ENCODE measurements at regions not wholly inside any gene's neighbourhood (a gene's known extent, or its start where the extent isn't known, plus 50 kb on each side); places are given as distances from the start of the nearest gene placed in this dataset.
A peak's percentile ranks its signal among the peaks of the same experiment; 100 is the strongest.

GRCh38 chr11:29343465-29344333, 673.1 kb downstream of the KCNA4 start:
- TF ChIP-seq EP300 (IDR thresholded peaks at IDR 0.05; ENCODE audit: borderline replicate concordance) (no peak), NFIC (IDR thresholded peaks at IDR 0.05) (0 out of 2 replicates have a peak, but pooled peaks have one; percentile 18), YY1 (IDR thresholded peaks at IDR 0.05; ENCODE audit: low read depth) (no peak), TEAD4 (IDR thresholded peaks at IDR 0.05) (no peak), FOXM1 (IDR thresholded peaks at IDR 0.05; ENCODE audit: borderline replicate concordance, low read depth) (no peak), EGR1 (IDR thresholded peaks at IDR 0.05) (no peak), REST (IDR thresholded peaks at IDR 0.05; ENCODE audit: low read depth) (no peak), TCF12 (IDR thresholded peaks at IDR 0.05; ENCODE audit: low read depth) (no peak), CEBPB (IDR thresholded peaks at IDR 0.05) (no peak), ZBTB7A (IDR thresholded peaks at IDR 0.05; ENCODE audit: low read depth) (no peak), RAD21 (IDR thresholded peaks at IDR 0.05; ENCODE audit: low read depth) (peak; percentile 68)

GRCh38 chr11:29336727-29337575, 679.9 kb downstream of the KCNA4 start:
- TF ChIP-seq CEBPB (IDR thresholded peaks at IDR 0.05) = no peak
- no peak for TF ChIP-seq FOXM1 (IDR thresholded peaks at IDR 0.05; ENCODE audit: borderline replicate concordance, low read depth)
- TF ChIP-seq TEAD4 (IDR thresholded peaks at IDR 0.05) = no peak
- TF ChIP-seq EP300 (IDR thresholded peaks at IDR 0.05; ENCODE audit: borderline replicate concordance) = no peak
- TF ChIP-seq YY1 (IDR thresholded peaks at IDR 0.05; ENCODE audit: low read depth) = no peak

- TF ChIP-seq EGR1 (IDR thresholded peaks at IDR 0.05) (no peak), NFIC (IDR thresholded peaks at IDR 0.05) (no peak), CEBPB (IDR thresholded peaks at IDR 0.05) (no peak), RAD21 (IDR thresholded peaks at IDR 0.05; ENCODE audit: low read depth) (no peak), TEAD4 (IDR thresholded peaks at IDR 0.05) (no peak), FOXM1 (IDR thresholded peaks at IDR 0.05; ENCODE audit: borderline replicate concordance, low read depth) (no peak), TCF12 (IDR thresholded peaks at IDR 0.05; ENCODE audit: low read depth) (no peak), REST (IDR thresholded peaks at IDR 0.05; ENCODE audit: low read depth) (no peak), USF1 (IDR thresholded peaks at IDR 0.05) (no peak), CREB1 (IDR thresholded peaks at IDR 0.05; ENCODE audit: low read depth) (no peak), ZBTB7A (IDR thresholded peaks at IDR 0.05; ENCODE audit: low read depth) (no peak), YY1 (IDR thresholded peaks at IDR 0.05; ENCODE audit: low read depth) (no peak), TAF1 (IDR thresholded peaks at IDR 0.05; ENCODE audit: low read depth) (no peak), MAX (IDR thresholded peaks at IDR 0.05) (no peak), EP300 (IDR thresholded peaks at IDR 0.05; ENCODE audit: borderline replicate concordance) (no peak)
These were observed 682.1 kb downstream of the KCNA4 start for GRCh38 chr11:29334776-29335130.

- TF ChIP-seq TEAD4 (IDR thresholded peaks at IDR 0.05) (no peak), USF1 (IDR thresholded peaks at IDR 0.05) (no peak), YY1 (IDR thresholded peaks at IDR 0.05; ENCODE audit: low read depth) (no peak), MAX (IDR thresholded peaks at IDR 0.05) (no peak), CEBPB (IDR thresholded peaks at IDR 0.05) (no peak), EGR1 (IDR thresholded peaks at IDR 0.05) (no peak), RAD21 (IDR thresholded peaks at IDR 0.05; ENCODE audit: low read depth) (peak; percentile 75), NFIC (IDR thresholded peaks at IDR 0.05) (no peak)
These were observed 682.6 kb downstream of the KCNA4 start for GRCh38 chr11:29333993-29334775.

Measured in Ishikawa (cell line).